ENCODE measurements at regions not wholly inside any gene's neighbourhood (a gene's known extent, or its start where the extent isn't known, plus 50 kb on each side); places are given as distances from the start of the nearest gene placed in this dataset.
"Not testable (repeated sequence)": the region's sequence is repeated elsewhere in the genome, so short reads cannot be mapped to it uniquely, and the experiment has no call there.

DNA sequence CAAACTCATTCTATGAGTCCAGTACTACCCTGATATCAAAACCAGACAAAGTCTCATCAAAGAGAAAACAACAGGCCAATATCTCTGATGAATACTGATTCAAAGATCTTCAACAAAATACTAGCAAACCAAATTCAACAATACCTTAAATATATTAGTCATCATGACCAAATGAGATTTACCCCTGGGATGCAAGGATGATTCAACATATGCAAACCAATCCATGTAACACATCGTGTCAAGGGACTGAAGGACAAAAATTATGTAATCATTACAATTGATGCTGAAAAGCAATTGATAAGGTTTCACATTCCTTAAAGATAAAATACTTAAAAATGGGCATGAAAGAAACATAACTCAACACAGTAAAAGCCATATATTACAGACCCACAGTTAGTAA, 1476.9 kb downstream of the SI start:
- DNase-seq, result no peak

GRCh38 chr3:163587342-163587741, 1491.0 kb downstream of the SI start:
- no peak for DNase-seq

DNA sequence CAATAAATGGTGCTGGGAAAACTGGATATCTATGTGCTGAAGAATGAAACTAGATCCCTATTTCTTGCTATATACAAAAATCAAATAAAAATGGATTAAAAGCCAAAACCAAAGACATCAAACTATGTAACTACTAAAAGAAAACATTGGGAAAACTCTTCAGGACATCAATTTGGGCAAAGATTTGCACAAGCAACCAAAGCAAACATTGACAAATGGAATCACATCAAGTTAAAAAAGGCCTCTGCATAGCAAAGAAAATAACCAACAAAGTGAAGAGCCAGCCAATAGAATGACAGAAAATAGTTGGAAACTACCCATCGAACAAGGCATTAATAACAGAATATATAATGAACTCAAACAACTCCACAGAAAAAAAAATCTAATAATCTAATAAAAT, 1495.3 kb downstream of the SI start:
- no peak for DNase-seq

GRCh38 chr3:163577271-163577670, 1501.0 kb downstream of the SI start:
- DNase-seq, result no peak

DNA sequence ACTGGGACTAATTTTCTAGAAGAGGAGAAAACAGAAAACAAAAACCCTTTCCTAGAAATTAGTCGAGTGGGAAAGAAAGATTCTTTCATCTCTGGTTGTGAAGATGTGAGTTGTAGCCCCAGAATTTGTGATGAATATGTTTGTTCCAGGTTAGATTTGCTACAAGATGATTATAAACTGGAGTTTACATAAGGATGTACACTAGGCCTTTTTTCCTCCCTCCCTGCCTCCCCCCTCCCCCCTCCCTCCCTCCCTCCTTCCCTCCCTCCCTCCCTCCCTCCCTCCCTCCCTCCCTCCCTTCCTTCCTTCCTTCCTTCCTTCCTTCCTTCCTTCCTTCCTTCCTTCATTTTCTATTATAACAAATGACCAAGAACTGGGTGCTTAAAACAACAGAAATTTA, 1502.0 kb downstream of the SI start:
- no peak for DNase-seq

DNA sequence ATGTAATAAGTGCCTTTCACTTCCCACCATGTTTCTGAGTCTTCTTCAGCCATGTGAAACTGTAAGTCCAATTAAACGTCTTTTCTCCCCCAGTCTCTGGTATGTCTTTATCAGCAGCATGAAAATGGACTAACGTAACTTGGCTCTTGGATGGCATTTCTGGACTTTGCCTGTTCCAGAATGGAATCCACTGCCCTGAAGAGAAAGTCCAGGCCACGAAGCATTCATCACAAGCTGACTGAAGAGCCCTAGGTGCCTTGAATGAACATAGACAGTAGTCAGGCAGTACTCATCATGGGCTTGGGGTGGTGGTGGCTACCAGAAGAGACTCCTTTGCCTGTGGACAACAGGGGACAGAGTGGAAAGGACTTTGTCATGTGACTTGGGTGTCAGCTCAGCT, 1505.0 kb downstream of the SI start:
- no peak for DNase-seq

GRCh38 chr3:163572856-163573255, 1505.4 kb downstream of the SI start:
- no peak for DNase-seq

DNA sequence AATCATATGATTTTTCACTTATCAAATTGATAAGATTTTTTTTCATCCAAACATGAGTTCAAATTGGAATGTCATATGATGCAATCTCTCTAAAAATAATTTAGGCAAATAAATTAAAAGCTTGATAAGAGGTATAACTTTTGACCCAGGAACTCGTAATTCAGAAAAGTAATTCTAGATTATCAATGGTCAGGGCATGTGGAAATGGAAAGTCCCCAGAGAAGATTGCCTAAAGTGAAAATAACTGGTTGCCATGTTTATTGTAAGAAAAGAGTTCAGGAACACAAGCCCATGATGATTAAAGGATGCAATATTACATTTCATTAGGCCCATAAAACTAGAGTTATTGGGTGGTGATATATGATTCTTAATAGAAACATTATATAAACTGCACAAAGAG, 1514.8 kb downstream of the SI start:
- no peak for DNase-seq

DNA sequence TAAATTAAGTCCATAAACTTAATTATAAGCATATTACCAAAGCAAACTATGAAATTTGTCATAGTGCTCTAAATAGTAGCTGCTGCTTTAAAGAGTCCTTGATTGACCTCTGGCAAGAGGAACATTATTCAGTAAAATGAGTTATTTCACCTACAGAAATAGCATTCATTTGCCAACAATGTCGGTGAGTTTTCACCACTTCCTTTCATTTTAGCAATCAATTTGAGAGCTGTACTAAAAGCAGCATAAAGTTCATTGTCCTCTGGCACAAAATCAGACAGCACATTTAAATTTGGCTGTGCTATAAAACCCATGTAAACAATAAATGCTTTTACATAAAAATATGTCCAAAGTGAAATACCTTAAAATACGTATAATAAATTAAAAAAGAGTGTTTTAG, 1515.7 kb downstream of the SI start:
- DNase-seq, result no peak

GRCh38 chr3:163561151-163561550, 1517.1 kb downstream of the SI start:
- DNase-seq, result no peak

DNA sequence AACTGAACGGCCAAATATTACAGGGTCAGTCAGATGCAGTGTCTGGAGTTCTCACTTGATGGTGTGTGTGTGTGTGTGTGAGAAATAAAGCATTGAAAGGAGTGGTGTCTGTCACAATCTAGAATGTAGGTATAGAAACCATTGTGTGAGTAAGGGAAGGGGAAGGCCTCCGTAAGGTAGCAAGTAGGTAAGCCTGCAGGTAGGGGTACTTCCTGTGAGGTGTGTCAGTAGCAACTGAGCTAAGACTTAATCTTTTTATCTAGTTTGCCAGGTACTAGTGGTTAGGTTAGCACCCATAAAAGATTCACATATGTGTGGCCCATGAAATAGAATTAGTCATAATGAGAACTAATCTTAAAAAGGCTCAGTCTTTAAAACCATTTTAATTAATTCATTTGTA, 1517.8 kb downstream of the SI start:
- DNase-seq, result no peak

- DNase-seq, result no peak
These were observed 1521.3 kb downstream of the SI start for GRCh38 chr3:163556813-163557523.

DNA sequence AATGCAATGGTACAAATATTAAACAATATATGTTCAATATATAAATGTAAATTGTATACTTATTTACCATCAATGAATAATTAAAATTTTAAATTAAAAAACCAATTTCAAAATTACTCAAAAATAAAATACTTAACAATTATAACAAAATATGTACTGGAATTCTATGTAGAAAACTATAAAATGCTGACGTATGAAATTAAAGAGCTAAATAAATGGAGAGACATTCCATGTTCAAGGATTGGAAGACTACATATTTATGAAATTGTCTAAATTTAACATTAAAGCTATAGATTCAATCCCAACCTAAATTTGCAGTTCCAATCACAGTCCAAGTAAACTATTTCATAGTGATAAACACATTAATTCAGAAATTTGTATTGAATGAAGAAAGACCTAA, 1522.4 kb downstream of the SI start:
- no peak for DNase-seq

DNA sequence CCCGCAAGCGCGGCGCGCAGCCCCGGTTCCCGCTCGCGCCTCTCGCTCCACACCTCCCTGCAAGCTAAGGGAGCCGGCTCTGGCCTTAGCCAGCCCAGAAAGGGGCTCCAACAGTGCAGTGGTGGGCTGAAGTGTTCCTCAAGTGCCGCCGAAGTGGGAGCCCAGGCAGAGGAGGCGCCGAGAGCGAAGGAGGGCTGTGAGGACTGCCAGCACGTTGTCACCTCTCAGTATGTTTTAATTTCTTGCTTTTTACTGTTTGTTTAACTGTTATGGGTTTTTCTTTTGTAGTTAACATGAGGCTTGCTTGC, 1525.7 kb downstream of the SI start:
- DNase-seq, result no peak

- DNase-seq, result not testable (repeated sequence)
These were observed 1526.2 kb downstream of the SI start for GRCh38 chr3:163551915-163552658.

- no peak for DNase-seq
These were observed 1530.3 kb downstream of the SI start for GRCh38 chr3:163548015-163548414.

GRCh38 chr3:163547014-163547685, 1531.1 kb downstream of the SI start:
- no peak for DNase-seq

DNA sequence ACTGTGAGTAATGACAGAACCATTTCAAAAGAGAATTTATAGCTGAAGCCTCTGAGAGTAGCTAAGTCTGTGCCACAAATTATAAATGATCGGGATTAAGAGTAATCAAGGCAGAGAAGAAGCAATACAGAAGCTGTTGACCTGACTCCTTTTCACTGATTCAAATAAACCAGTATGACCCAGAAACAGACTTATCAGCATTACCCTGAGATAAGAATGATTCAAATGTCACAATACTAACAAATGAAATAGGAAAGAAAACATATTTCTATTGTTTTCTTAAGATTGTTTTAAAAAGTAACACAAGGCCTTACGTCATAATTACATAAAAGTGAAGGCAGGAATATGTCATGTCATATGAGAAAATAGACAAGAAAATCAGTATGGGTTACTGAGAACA, 1534.6 kb downstream of the SI start:
- DNase-seq, result no peak

DNA sequence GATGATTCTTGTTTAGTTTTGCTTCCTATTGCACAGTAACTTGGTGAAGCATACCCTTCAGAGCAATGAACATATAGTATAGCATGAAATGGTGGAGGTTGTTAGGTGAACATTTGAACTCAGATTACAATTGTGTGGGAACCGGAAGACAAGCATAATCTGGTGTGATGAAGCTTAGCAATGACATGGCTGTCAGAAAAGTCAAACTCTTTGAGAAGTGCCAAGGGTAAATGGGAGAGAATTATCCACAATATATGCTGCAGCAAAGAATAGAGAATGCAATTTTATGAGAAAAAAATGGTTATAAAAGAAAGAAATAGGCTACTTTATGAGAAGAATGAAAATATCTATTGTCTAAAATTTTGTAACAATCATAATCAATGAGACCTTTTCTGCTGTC, 1536.7 kb downstream of the SI start:
- no peak for DNase-seq

GRCh38 chr3:163538387-163538786, 1539.9 kb downstream of the SI start:
- DNase-seq, result no peak

DNA sequence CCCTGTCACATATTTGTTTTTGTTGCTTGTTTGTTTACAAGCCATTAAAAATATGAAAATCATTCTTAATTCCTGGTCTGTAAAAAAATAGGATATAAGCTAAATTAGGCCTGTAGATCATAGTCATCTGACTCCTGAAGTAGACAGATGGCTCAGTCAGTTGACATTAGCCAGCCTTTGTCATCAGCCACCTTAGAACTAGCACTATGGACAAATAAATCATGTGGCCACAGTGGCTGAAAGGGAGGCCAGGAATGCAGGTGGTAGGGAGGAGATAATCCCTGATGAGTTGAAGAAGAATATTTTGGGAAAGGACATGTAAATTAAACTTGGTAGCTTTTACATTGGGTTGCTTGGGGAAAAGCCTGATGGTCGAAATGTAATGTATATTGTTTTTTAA, 1544.9 kb downstream of the SI start:
- no peak for DNase-seq

GRCh38 chr3:163523375-163523774, 1554.9 kb downstream of the SI start:
- no peak for DNase-seq

DNA sequence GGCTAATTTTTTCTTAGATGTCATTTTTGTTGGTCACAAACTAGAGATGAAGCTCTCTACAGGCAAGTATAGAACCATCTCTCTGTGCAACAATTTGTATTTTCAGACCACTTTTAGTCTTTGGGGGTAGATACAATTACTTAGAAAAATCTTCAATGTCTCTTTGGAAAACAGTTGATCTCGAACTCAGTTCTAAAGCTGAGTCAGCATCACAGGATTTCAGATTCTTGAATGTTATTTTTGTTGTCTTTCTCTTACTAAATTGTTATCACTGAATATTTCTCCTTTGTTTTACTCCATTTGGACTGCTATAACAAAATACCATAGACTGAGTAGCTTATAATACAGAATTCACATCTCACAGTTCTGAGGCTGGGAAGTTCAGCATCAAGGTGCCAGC, 1557.0 kb downstream of the SI start:
- DNase-seq, result no peak

DNA sequence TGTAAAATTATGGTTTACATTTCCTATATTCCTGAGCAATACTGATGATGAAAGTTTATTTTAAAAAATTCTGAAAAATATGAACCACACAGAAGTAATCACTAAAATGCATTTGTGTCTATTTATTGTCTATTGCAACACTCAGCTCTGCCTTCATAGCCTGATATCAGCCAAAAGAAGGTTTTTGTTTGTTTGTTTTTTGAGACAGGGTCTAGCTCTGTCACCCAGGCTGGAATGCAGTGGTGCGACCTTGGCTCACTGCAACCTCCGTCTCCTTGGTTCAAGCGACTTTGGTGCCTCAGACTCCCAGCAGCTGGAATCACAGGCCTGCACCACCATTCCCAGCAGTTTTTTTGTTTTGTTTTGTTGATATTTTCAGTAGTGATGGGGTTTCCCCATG, 1560.2 kb downstream of the SI start:
- DNase-seq, result no peak
